IMR-90 (cell line): ENCODE measurements at regions not wholly inside any gene's neighbourhood (a gene's known extent, or its start where the extent isn't known, plus 50 kb on each side); places are given as distances from the start of the nearest gene placed in this dataset.

Experiments
- ATAC-seq: fragments of 200-7000 bp; cut with Tn5 transposase; 2 replicates; pipeline ENCODE4 v1.9.1; 2020; ENCODE audit warnings: low read depth, mild to moderate bottlenecking, moderate library complexity
- BruUV-seq: library from RNA; stranded (reverse); fragments of 400-500 nt; replicated peaks from 2 replicates; lab custom pipeline; 2021; lab: Mats Ljungman, UMichigan
- CTCF ChIA-PET: fragments of 300-600 bp; formaldehyde crosslinking; extraction: SDS; loops from one replicate; lab custom pipeline; 2021; ENCODE audit warnings: antibody characterized with exemption; lab: Yijun Ruan, JAX
- POLR2A ChIA-PET: fragments of 300-600 bp; sonication (Branson Sonifier 250); formaldehyde crosslinking; loops from one replicate; lab custom pipeline; 2022; ENCODE audit warnings: antibody characterized with exemption; ENCODE audit not compliant: unreplicated experiment; lab: Charles Lee
- DNase-seq: peaks from one replicate; pipeline ENCODE4 v3.0.0; 2013
- H2AFZ ChIP-seq: replicated peaks from 2 replicates; pipeline ENCODE3; 2013; ENCODE audit warnings: low read length, mild to moderate bottlenecking; ENCODE audit not compliant: poor library complexity
- H2AK5ac ChIP-seq: 2 replicates; pipeline ENCODE4 v1.6.1; 2013; ENCODE audit warnings: low read depth, low read length, inconsistent platforms
- H2AK9ac ChIP-seq: replicated peaks from 2 replicates; pipeline ENCODE3; 2013; ENCODE audit warnings: mild to moderate bottlenecking, low read depth, low read length, moderate library complexity; ENCODE audit not compliant: poor library complexity
- H2BK120ac ChIP-seq: 2 replicates; pipeline ENCODE4 v1.6.1; 2013; ENCODE audit warnings: low read depth, low read length, inconsistent platforms
- H2BK15ac ChIP-seq: 3 replicates; pipeline ENCODE4 v1.6.1; 2013; ENCODE audit warnings: low read depth, low read length, inconsistent platforms
- H2BK20ac ChIP-seq: 2 replicates; pipeline ENCODE4 v1.6.1; 2013; ENCODE audit warnings: low read depth, mild to moderate bottlenecking, inconsistent platforms, low read length, moderate library complexity
- H2BK5ac ChIP-seq: 2 replicates; pipeline ENCODE4 v1.6.1; 2013; ENCODE audit warnings: mild to moderate bottlenecking, low read depth, low read length, inconsistent platforms; ENCODE audit not compliant: poor library complexity, severe bottlenecking
- H3K14ac ChIP-seq: replicated peaks from 2 replicates; pipeline ENCODE4 v1.6.1; 2013; ENCODE audit warnings: low read depth, low read length, inconsistent platforms
- H3K18ac ChIP-seq: 2 replicates; pipeline ENCODE4 v1.6.1; 2013; ENCODE audit warnings: low read depth, low read length, control low read depth
- H3K23ac ChIP-seq: 2 replicates; pipeline ENCODE4 v1.6.1; 2013; ENCODE audit warnings: low read depth, low read length, inconsistent platforms
- H3K27ac ChIP-seq: 2 replicates; pipeline ENCODE4 v1.5.1; 2013; ENCODE audit warnings: mild to moderate bottlenecking, control low read depth, low read length; ENCODE audit not compliant: insufficient read depth
- H3K27me3 ChIP-seq: 2 replicates; pipeline ENCODE4 v1.6.1; 2013; ENCODE audit warnings: low read length; ENCODE audit not compliant: control insufficient read depth, insufficient read depth
- H3K36me3 ChIP-seq: 2 replicates; pipeline ENCODE4 v1.6.1; 2013; ENCODE audit warnings: low read length, mixed read lengths; ENCODE audit not compliant: control insufficient read depth, insufficient read depth
- H3K4ac ChIP-seq: 2 replicates; pipeline ENCODE4 v1.6.1; 2013; ENCODE audit warnings: low read depth, low read length, inconsistent platforms
- H3K4me1 ChIP-seq: 2 replicates; pipeline ENCODE4 v1.6.1; 2013; ENCODE audit warnings: low read length, mixed read lengths; ENCODE audit not compliant: control insufficient read depth, insufficient read depth
- H3K4me2 ChIP-seq: 2 replicates; pipeline ENCODE4 v1.6.1; 2013; ENCODE audit warnings: low read depth, mild to moderate bottlenecking, control low read depth, low read length, moderate library complexity
- H3K4me3 ChIP-seq: 2 replicates; pipeline ENCODE4 v1.5.1; 2013; ENCODE audit warnings: low read depth, mild to moderate bottlenecking, control low read depth, low read length, moderate library complexity; ENCODE audit not compliant: insufficient read depth
- H3K56ac ChIP-seq: 2 replicates; pipeline ENCODE4 v1.6.1; 2013; ENCODE audit warnings: low read length, inconsistent platforms; ENCODE audit not compliant: insufficient read depth; ENCODE audit errors: extremely low read depth
- H3K79me1 ChIP-seq, 2 experiments: 2 replicates each; pipeline ENCODE4 v1.6.1; 2013; ENCODE audit warnings: low read length in 2 of 2, inconsistent platforms in 1 of 2, low read depth in 1 of 2
- H3K9ac ChIP-seq: 2 replicates; pipeline ENCODE4 v1.6.1; 2013; ENCODE audit warnings: low read depth, low read length, control low read depth
- H3K9me1 ChIP-seq: 2 replicates; pipeline ENCODE4 v1.6.1; 2013; ENCODE audit warnings: low read length, inconsistent platforms; ENCODE audit not compliant: insufficient read depth
- H3K9me3 ChIP-seq: 2 replicates; pipeline ENCODE4 v1.6.1; 2013; ENCODE audit warnings: low read length; ENCODE audit not compliant: control insufficient read depth, insufficient read depth
- H4K20me1 ChIP-seq: 2 replicates; pipeline ENCODE4 v1.6.1; 2013; ENCODE audit warnings: low read length, inconsistent platforms; ENCODE audit not compliant: insufficient read depth
- H4K5ac ChIP-seq: 2 replicates; pipeline ENCODE4 v1.6.1; 2013; ENCODE audit warnings: mild to moderate bottlenecking, low read depth, low read length, control low read depth
- H4K8ac ChIP-seq, 2 experiments: 2 replicates each; pipeline ENCODE4 v1.6.1; 2013; ENCODE audit warnings: low read depth in 2 of 2, low read length in 2 of 2, control low read depth in 1 of 2, inconsistent platforms in 1 of 2
- H4K91ac ChIP-seq: 2 replicates; pipeline ENCODE4 v1.6.1; 2013; ENCODE audit warnings: low read depth, low read length, inconsistent platforms; ENCODE audit not compliant: insufficient read depth
- BHLHE40 ChIP-seq: fragments of 150-350 bp; IDR thresholded peaks from 2 replicates; pipeline ENCODE4 v1.6.1; 2016; ENCODE audit warnings: mild to moderate bottlenecking, low read depth, low read length
- CEBPB ChIP-seq: IDR thresholded peaks from 2 replicates; pipeline ENCODE4 v1.6.1; 2012; ENCODE audit warnings: low read depth, low read length, improper control_type of control experiment
- CHD1 ChIP-seq: IDR thresholded peaks from 2 replicates; pipeline ENCODE4 v1.6.1; 2012; ENCODE audit warnings: low read depth, low read length, improper control_type of control experiment
- CTCF ChIP-seq: conservative IDR thresholded peaks from 2 replicates; pipeline ENCODE4 v1.5.1; 2012; ENCODE audit warnings: mild to moderate bottlenecking, low read depth, low read length, improper control_type of control experiment
- ELK1 ChIP-seq: fragments of 150-350 bp; IDR thresholded peaks from 2 replicates; pipeline ENCODE4 v1.6.1; 2016; ENCODE audit warnings: low read depth, mild to moderate bottlenecking, low read length, moderate library complexity, borderline replicate concordance
- FOS ChIP-seq: fragments of 150-350 bp; IDR thresholded peaks from 2 replicates; pipeline ENCODE4 v1.6.1; 2016; ENCODE audit warnings: low read depth, low read length
- MAFK ChIP-seq: IDR thresholded peaks from 2 replicates; pipeline ENCODE4 v1.6.1; 2012; ENCODE audit warnings: low read depth, low read length, improper control_type of control experiment
- MAZ ChIP-seq: IDR thresholded peaks from 2 replicates; pipeline ENCODE4 v1.6.1; 2012; ENCODE audit warnings: low read depth, mild to moderate bottlenecking, low read length, improper control_type of control experiment, moderate library complexity, borderline replicate concordance
- MXI1 ChIP-seq: IDR thresholded peaks from 2 replicates; pipeline ENCODE4 v1.6.1; 2012; ENCODE audit warnings: low read depth, mild to moderate bottlenecking, low read length, moderate library complexity, borderline replicate concordance
- NFE2L2 ChIP-seq: fragments of 150-350 bp; IDR thresholded peaks from 2 replicates; pipeline ENCODE4 v1.6.1; 2016; ENCODE audit warnings: low read depth, mild to moderate bottlenecking, low read length
- POLR2A ChIP-seq: IDR thresholded peaks from 2 replicates; pipeline ENCODE4 v1.6.1; 2012; ENCODE audit warnings: mild to moderate bottlenecking, low read depth, low read length
- RAD21 ChIP-seq: IDR thresholded peaks from 2 replicates; pipeline ENCODE4 v1.6.1; 2012; ENCODE audit warnings: low read length, improper control_type of control experiment
- RCOR1 ChIP-seq: IDR thresholded peaks from 2 replicates; pipeline ENCODE4 v1.6.1; 2012; ENCODE audit warnings: mild to moderate bottlenecking, low read length, improper control_type of control experiment; ENCODE audit not compliant: insufficient replicate concordance
- RFX5 ChIP-seq: IDR thresholded peaks from 2 replicates; pipeline ENCODE4 v1.8.0; 2012; ENCODE audit warnings: low read depth, mild to moderate bottlenecking, low read length, moderate library complexity
- SMC3 ChIP-seq: fragments of 150-350 bp; IDR thresholded peaks from 2 replicates; pipeline ENCODE4 v1.6.1; 2016; ENCODE audit warnings: low read depth, mild to moderate bottlenecking, antibody characterized with exemption, low read length, moderate library complexity
- USF2 ChIP-seq: fragments of 150-350 bp; IDR thresholded peaks from 2 replicates; pipeline ENCODE4 v1.6.1; 2017; ENCODE audit warnings: mild to moderate bottlenecking, antibody characterized with exemption, low read length, low read depth
- WGBS, 2 experiments: methylation state at CpG; one replicate each; pipeline versions ENCODE4 v1.1.5 to v1.1.7; 2013; ENCODE audit warnings: missing lambda C conversion rate in 2 of 2; ENCODE audit not compliant: insufficient read length in 1 of 2; ENCODE audit errors: extremely low coverage in 2 of 2; 5-methylcytosine and 5-hydroxymethylcytosine counted together
- dilution Hi-C: fragments of 300-500 bp; cut with HindIII; formaldehyde crosslinking; loops from one replicate; pipeline ENCODE4 v1.14.3; 2018; ENCODE audit warnings: low sequenced_read_pairs; ENCODE audit not compliant: unreplicated experiment
- in situ Hi-C: fragments of 300-500 bp; cut with MboI; formaldehyde crosslinking; loops from 3 replicates; pipeline ENCODE4 v1.14.3; 2019; ENCODE audit warnings: low sequenced_read_pairs, inconsistent platforms, mixed read lengths
- intact Hi-C: fragments of 100-400 bp; cut with micrococcal nuclease; formaldehyde crosslinking; loops from 2 replicates; pipeline ENCODE4 v1.10.0; 2022

GRCh38 chr1:189983166-189983890, 494.3 kb downstream of the BRINP3 start:
- H4K5ac ChIP-seq, result no peak overlapping the region
- no peak overlapping the region for H3K4me3 ChIP-seq
- no peak overlapping the region for H3K4ac ChIP-seq
- BruUV-seq, result no TSS peak
- in situ Hi-C loops (no loop called here), intact Hi-C loops (no loop called here), dilution Hi-C loops (no loop called here)
- no peak overlapping the region for H2BK20ac ChIP-seq
- no peak overlapping the region for H4K91ac ChIP-seq
- H3K79me1 ChIP-seq, result no peaks in the 10 kb centered on the region
- H3K56ac ChIP-seq, result no peak overlapping the region
- no peaks in the 10 kb centered on the region for H4K20me1 ChIP-seq
- H3K27me3 ChIP-seq, result no peaks in the 10 kb centered on the region
- no peaks in the 10 kb centered on the region for H3K36me3 ChIP-seq
- TF ChIP-seq RCOR1, result no peak
- TF ChIP-seq USF2, result no peak
- no peak for TF ChIP-seq POLR2A
- no peak for TF ChIP-seq RAD21
- no peak for TF ChIP-seq MXI1
- no peak for TF ChIP-seq NFE2L2
- TF ChIP-seq MAFK, result no peak
- TF ChIP-seq RFX5, result no peak
- no peak for TF ChIP-seq CTCF
- no peak for TF ChIP-seq CHD1
- no peak for TF ChIP-seq CEBPB
- TF ChIP-seq FOS, result no peak
- TF ChIP-seq MAZ, result no peak
- no peak for TF ChIP-seq BHLHE40
- TF ChIP-seq SMC3, result no peak
- TF ChIP-seq ELK1, result no peak
- H2BK5ac ChIP-seq, result no peak overlapping the region
- H2AK9ac ChIP-seq, result no peak overlapping the region
- no peak overlapping the region for H3K9ac ChIP-seq
- H3K9me3 ChIP-seq, result 0 out of 2 replicates have a peak, but pooled peaks cover 1% of the 10 kb centered on the region
- ATAC-seq, result no peak
- H2AK5ac ChIP-seq, result no peak overlapping the region
- H3K27ac ChIP-seq, result no peak overlapping the region
- no peak overlapping the region for H3K14ac ChIP-seq
- no peak overlapping the region for H3K18ac ChIP-seq
- H3K4me1 ChIP-seq, result no peaks in the 10 kb centered on the region
- H2BK120ac ChIP-seq, result no peak overlapping the region
- H3K4me2 ChIP-seq, result no peak overlapping the region
- no peak overlapping the region for H3K23ac ChIP-seq
- no peak overlapping the region for H2BK15ac ChIP-seq
- no peaks in the 10 kb centered on the region for H3K9me1 ChIP-seq
- H2AFZ ChIP-seq, result no peak overlapping the region
- ChIA-PET POLR2A (no interaction called here), CTCF (no interaction called here)
- no CpG with 5 or more reads among the region's 3 CpGs for WGBS, 2 experiments
- DNase-seq, result no peak
- no peak overlapping the region for H4K8ac ChIP-seq
